ENCODE measurements at regions not wholly inside any gene's neighbourhood (a gene's known extent, or its start where the extent isn't known, plus 50 kb on each side); places are given as distances from the start of the nearest gene placed in this dataset.
"Not testable (repeated sequence)": the region's sequence is repeated elsewhere in the genome, so short reads cannot be mapped to it uniquely, and the experiment has no call there.

DNA sequence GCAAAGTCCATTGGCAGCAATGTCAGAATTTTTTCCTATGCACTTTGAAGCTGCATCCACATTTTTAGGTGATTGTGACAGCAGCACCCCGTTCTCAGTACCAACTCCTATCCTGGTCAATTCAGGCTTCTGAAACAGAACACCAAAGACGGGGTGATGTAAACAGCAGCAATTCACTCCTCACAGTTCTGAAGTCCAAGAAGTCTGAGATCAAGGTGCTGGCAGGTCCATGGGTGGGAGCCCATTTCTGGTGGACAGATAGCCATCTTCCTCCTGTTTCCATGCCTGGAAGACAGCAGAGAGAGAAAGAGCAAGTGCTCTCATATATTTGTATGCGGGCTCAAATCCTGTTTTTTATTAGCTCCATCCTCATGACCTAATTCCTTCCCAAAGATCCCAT is 471.2 kb downstream of the BRD1 start:
- DNase-seq, result no peak

DNA sequence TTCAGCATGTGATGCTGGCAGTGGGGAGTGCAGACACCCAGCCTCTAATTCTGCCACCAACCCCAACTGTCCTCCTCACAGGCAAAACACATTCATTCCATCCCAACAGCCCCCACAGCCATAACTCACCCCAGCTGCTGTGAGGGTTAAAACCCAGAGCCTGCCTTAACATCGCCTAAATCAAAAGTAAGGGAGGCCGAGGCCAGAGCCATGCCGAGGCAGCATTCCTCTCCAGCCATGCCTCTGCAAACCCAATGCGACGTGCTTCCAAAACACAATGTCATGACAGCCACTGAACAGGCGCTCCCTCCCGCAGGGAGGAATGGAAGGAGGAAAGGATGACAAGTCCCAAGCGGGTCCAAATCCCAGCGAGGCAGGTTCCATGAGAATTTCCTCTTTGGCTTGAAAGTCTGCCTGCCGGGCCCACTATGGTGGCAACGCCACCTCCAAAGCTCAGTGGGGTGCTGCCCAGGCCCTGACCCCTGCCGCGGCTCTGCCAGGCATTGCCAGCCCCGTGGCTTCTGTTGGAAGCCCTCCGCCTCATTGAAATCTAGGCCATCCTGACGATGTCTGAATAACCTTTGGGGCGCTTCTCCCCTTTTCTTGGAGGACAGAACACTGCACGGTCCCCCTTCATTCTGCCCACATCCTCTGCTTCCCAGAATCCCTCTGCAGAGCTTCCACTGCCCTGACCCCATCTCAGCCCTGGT is 472.3 kb downstream of the BRD1 start:
- no peak for DNase-seq

DNA sequence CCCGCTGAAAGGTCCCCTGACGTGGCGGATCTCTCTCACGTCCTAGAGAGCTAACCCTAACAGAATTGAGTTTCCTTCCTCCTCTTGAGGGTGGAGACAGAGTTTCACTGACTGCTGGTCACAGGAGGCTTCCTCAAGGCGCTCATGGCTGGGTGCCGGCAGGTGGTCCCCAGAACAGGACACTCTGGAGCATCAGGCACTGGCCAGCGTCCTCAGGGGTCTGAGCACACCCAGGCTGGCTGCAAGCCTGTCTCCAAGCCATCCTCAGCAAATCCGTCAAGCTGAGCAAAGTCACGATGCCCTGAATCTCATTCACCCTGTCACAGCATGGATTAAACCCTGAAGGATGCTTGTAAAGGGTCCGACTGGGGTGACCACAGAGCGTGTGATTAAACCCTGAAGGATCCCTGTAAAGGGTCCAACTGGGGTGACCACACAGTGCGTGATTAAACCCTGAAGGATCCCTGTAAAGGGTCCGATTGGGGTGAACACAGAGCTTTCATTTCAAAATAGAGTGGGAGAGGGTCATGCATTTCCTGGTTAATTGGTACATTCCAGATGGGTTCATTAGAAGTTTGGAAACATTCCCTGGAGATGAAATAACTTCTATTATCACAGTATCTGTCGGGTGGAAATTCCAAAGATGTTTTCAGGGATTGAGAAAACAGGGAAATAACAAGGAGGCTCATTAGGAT is 473.0 kb downstream of the BRD1 start:
- no peak for DNase-seq

DNA sequence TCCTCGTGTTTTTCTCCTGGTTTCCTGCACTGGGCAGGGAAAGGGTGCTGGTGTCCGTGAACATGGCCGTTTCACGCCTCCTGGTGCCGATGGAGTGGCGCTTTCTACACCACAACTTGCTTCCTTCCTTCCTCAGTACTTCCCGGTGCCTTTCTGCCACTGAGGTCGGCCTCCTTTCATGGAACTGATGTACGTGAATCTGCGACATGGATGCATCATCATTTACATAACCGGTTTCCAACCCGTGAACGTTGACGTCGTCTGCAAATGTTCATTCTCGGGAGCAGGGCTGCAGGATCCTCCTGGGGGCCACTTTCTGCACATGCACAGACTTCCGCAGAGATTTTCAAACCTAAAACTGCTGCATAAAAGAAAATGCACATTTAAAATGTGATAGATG is 474.4 kb downstream of the BRD1 start:
- DNase-seq, result no peak

DNA sequence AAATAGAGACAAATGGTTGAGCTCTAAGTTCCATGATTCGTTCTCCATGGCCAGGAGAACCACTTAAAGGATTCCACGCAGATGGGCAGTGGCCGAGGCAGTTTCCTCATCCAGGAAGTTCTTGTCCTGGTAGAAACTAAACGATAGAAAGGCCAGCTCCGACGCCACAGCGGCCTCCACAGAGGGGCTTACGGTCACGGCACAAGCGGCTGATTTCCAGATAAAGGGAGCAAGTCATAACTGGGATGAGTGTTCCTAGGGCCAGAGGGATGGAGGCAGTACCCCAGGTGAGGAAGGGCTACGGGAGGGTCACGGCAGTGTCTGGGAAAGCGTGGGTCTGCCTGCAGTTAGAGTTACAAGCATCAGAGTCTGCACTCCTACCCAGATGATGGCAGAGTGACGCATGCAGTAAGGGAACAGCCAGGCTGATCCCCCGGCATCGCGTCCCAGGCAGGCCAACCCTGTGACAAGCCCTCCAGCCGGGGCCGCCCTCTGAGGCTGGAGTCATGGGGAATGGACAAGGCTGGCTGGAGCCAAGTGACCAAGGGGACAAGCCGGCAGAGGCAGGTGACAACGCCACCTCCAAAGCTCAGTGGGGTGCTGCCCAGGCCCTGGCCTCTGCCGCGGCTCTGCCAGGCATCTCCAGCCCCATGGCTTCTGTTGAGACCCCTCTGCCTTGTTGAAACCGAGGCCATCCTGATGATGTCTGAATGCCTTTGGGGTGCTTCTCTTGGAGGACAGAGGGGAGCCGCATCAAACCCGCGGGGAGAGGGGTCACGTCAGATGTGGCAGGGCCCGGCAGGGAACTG is 475.1 kb downstream of the BRD1 start:
- no peak for DNase-seq

DNA sequence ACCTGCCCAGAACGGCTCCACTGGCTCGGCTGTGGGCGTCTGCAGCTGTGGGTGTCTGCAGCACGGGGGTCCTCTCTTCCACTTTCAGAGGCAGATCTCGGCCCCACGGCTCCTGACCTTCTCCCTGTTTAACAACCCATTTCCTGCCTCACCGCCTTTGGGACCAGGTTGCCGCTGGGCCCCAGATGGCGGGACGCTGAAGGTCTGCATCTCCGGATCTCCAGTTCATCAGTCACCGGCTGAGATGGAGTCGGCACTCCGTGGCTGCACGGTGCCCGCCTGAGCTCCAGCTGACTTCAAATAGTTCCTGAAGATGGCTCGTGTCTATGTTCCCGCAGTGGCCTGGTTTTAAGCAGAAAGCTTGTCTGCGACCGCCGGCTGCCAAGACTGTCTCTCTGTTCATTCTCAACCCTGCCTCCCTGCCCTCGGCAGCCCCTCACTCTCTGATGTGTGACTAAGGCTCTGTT is 475.9 kb downstream of the BRD1 start:
- no peak for DNase-seq

DNA sequence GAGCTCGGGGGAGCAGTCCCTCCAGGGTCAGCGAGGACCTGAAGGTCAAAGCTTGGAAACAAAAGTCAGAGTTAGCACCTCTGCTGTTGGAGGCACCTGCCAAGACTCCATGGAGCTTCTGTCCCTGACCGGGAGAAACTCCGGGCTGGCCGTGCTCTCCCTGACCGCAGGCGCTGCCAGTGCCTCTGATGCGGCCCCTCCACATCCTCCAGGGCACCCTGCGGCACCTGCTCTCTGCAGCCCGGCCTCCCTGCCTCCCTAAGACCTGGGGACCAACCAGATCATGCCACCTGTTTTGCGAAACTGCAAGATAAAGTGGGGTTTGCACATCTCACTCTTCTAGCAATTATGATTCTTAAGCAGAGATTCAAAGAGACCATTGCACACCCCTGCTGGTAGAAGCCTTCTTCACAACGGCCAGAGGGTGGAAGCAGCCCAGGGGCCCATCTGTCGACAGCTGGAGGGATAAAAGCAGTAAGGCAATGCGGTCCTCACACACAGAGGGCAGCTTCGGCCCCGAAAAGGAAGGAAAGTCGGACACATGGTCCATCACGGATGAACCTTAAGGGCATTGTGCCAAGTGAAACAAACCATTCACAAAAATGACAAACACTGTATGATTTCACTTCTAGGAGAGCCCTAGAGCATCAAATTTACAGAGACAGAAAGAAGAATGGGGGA is 477.1 kb downstream of the BRD1 start:
- DNase-seq, result no peak

DNA sequence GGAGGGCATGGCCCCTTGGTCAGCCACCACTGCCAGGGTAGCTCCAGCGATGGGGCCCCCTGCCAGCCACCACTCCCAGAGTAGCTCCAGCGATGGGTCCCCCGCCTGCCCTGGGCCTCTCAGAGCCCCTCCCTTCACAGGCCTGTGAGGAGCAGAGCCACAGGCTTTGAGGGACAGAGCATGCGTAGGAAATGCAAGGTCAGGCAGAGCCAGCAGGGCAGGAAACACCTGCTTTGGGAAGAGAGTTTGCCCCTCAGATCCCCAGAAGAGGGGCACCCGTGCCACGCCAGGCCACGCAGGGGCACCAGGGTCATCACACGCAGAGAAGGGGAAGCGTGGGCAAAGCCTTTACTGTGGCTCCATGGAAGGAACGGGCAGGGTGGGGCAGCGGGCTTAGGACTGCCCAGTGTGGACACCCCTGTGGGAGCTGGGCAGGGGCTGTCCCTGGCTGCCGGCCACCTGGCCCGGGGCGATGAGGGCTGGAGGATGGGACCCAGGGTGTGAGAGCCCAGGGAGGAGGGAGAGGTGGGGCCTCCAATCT is 477.8 kb downstream of the BRD1 start:
- no peak for DNase-seq

DNA sequence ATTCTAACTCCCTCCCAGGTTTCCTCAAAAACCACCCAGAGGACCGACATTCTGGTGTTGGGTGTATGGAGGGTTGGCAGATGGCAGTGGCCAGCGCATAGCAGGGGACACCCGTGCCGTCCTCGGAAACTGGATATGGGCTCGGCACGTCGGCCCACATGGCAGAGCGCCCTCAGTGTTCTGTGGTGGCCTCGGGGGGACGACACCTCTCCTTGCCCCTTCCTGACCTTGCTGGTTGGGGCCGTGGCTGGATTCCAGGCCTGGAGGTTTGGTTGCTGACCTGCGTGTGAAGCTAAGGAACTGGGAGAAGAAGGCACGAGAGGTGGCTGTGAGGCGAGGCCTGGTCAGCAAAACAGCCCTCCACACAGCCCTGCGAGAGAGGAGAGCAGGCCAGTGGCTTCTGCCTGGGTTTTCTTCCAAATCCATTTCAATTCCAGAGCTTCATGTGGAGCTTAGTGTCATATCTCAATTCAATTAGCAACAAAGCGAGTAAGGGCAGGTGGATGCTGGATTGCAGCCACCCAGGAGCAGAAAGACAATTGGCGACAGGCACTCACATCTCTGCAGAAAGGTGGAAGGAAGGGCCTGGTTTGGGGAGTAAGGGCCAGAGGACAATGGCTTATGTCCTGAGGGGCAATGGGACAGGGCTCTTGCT is 478.4 kb downstream of the BRD1 start:
- DNase-seq, result no peak

DNA sequence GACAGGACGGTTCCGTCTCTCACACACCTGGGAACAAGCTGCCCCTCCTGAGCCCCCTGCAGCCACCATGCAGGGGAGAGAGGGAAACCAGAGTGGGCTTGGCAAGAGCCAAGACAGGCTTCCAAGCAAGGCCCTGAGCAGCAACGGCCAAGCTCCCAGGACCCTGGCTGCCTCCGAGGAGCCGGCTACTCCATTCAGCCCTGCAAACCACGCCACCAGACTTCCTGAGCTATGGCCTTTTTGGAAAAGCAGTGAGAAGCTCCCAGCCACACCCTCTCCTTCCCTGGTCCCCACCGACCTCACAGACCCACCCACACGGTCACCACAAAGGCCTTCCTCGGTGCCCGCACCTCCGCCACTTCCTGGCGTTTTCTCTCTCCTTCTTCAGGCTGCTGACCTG is 479.0 kb downstream of the BRD1 start:
- DNase-seq, result no peak

DNA sequence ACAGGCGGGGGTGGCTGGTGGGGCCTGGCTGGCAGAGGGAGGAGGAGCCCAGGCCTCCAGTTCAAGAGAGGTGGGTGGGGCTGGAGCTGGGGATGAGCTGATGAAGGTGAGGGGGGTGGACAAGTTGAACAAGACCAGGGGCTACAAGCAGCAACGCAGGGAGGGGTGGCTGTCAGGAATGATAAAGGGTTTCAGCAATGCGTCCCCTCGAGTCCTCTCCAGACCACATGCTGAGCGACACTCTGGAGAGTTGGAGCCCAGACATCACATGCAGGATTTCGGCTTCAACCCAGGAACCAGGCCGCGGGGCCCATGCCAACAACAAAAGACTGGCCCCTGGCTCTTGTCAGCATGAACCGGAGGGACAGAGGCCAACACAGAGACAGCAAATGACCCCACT is 480.3 kb downstream of the BRD1 start:
- no peak for DNase-seq

DNA sequence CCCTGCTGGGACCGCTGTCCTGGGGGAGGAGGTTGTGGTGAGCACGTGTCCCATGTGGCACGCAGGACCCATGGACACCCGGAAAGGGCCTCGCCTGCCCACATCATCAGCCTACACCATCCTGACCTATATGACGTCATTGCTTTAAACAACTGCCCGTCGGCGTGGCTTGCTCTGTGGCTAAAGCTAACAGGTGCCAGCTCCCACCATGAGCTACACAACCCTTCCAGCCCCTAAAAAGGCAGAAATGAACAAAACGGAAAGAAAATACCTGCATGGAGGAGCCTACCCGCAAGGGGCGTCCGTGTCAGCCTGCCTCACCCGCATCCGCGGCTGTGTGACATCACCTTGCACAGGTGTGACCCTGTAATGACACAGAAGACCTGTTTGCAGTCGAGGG is 481.8 kb downstream of the BRD1 start:
- no peak for DNase-seq

DNA sequence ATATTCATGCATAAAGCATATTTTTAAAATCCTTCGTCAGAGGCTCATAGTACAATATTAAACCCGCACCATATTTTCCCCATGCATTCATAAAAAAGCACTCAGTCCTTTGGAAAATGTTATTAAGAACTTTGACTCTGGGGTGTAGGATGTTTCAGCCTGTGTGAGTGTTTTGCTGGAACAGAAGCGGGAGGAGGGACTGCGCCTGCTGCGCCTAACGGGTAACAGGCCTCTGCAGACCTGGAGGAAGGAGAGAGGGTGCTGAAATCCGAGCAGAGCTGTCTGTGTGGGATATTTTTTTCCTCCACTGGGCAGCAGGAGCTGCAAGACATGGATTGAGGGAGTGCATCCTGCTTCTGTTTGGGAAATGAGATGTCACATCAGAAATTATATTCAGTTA is 483.0 kb downstream of the BRD1 start:
- no peak for DNase-seq

DNA sequence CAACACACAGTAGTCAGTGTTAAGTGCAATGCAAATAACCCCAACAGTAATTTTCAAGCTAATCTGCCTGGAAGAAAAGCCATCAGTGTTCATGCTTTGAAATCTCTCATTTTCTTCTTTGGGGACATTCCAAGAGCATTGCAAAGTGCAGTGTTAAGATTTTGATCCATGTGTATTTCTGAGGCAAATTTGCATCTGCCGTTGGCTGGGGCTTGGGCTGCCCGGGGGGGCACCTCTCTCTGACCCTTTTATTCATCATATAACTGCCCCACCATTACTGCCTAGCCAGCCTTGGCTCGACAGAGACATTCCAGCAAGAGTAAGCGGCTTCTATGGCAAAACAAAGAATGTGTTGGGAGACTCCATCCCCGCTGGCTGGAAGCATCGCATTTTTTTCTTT is 483.5 kb downstream of the BRD1 start:
- no peak for DNase-seq

DNA sequence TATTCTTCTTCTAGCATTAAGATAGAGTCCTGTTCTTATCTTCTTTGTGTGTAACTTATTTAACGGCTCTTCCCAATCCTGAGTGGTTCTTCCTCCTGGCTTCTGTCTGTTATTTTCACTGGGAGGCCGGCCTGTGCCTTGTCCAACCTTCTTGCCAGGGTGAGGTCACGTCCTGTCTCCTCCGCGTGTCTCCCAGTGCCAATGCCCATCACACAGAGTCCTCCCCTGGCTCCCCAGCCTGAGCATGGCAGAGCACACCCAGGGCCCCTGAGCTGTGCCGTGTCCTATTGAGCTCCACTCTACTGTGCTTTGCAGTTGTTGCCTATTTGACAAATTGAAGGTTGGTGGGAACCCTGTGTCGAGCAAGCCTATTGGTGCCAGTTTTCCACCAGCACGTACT is 487.3 kb downstream of the BRD1 start:
- DNase-seq, result no peak

DNA sequence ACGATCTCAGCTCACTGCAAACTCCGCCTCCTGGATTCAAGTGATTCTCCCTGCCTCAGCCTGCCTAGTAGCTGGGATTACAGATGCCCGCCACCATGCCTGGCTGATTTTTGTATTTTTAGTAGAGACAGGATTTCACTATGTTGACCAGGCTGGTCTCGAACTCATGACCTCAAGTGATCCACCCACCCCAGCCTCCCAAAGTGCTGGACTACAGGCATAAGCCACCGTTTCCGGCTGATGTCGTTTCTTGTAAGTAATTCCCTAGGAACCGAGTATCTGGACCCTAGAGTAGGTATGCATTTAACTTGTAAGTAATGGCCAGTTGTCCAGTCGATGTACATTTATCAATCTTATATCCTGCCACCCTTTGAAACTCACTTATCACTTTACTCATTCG is 491.2 kb downstream of the BRD1 start:
- not testable (repeated sequence) for DNase-seq

DNA sequence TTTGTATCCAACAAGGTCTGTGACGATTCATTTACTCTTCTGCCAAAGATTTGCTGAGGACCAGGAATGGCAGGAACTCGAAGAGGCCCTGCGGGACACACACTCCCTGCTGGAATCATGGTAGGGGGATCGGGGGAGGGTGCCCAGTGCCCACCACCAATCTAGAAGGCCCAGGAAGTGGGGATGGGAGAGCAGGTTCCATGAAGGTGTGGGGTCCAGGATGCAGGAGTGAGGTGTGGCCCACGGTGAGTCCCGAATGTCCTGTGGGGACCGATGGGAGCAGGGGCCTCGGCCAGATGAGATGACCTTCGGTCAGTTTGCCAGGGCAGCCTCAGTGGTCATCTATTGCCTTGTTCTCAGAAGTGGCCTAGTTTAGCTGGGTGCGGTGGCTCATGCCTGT is 492.7 kb downstream of the BRD1 start:
- no peak for DNase-seq

DNA sequence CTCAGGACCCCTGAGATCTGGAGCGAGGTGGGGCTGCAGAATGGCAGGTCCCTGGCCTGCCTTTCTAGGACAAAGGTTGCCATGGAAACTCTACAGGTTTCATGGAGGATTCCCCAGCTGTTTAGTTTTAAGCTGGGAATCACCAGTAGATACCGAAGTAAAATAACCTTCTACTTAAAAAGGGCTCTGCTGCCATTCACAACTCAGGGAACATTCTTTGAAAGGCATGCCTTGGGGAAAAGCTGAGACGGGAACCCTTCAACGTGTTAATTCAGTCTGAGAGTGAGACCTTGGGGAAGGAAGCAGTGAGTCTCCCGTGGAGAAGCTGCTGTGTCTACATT is 493.3 kb downstream of the BRD1 start:
- DNase-seq, result no peak

DNA sequence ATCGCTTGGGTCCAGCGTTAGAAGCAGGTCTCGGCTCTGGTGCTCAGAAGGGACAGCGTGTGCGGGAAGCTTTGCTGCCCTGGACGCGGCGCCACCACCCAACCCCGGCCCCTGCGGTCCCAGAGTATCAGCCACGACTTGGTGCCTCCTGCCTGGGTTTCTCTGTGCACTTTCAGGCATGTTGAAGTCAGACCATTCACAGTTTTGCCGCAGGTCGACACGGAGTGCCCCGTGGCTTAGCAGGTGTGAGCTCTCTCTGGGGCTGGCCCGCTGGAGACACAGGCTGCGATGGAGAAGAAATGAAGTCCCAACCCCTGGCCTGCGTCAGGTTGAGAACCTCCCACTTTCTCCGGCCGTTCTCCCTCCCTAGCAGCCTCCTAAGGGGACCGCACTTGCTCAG is 494.5 kb downstream of the BRD1 start:
- no peak for DNase-seq

DNA sequence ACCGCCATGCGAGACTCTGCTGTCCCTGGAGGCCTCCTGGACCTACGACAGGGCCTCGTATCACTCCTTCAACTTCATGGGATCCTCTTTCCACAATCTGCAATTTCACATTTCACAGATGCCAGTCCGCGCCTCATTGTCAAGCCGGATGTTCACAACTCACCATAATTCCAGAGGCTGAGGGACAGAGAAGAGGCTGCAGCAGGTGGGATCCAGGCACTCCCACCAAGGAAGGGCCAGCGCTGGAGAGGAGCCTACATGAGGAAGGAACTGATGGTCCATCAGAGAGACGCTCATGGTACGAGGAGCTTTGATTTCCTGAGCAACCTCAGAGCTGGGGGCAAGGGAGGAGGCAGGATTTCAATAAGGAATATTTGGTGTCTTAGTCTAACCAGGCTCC is 495.0 kb downstream of the BRD1 start:
- DNase-seq, result no peak

DNA sequence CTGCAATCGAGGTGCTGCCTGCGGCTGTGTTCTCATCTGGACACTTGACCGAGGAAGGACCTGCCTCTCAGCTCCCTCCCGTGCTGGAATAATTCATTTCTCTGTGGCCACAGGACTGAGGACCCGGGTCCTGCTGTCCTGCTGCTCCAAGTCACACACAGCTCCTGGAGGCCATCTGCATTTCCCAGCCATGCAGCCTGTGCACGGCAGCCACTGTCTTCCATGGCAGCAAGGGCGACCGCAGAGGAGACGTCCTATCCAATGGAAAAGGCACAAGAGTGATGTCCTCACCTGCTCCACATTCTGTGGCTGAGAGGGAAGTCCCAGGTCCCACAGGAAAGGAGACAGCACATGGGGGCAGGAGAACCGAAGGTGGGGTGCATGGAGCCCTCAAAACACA is 495.8 kb downstream of the BRD1 start:
- DNase-seq, result no peak

DNA sequence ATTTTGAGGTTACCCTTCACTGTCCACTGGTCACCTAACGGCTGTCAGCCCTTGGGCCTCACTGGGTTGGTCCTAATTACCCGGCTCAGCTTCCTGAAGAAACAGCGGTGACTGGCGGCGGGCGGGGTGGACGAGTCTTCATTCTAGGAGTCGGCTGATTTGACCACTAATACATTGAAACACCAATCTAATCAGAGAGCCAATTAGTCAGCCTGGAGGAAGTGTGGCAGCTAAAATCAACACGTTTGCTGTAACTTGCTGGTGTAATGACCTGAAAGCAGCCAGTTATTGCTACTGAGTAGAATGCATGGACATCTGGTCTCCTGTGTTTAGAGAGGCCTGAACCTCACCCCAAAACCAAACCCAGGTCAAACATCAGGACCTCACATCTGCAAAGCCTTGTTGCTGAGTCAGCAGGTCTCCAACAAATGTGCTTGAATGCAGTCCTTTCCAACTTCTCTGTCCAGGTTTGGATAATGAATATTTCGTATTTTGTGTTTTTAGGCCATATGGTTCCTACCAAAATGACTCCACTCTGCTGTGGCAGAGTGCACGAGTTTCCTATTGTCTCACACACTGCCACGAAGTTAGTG is 496.4 kb downstream of the BRD1 start:
- DNase-seq, result no peak

Data from activated CD4-positive, alpha-beta T cell treated with anti-CD3 and anti-CD28 coated beads for 1 hour (primary cell).